SU-DHL-6 (cell line): ENCODE measurements at regions not wholly inside any gene's neighbourhood (a gene's known extent, or its start where the extent isn't known, plus 50 kb on each side); places are given as distances from the start of the nearest gene placed in this dataset.

Experiments
- H2AFZ ChIP-seq: fragments of 200-600 bp; sonication (generic); 2 replicates; pipeline ENCODE4 v1.6.1; 2014; ENCODE audit warnings: low read depth, mild to moderate bottlenecking, moderate library complexity, mixed read lengths, antibody characterized with exemption, low read length; ENCODE audit not compliant: severe bottlenecking
- H3F3A ChIP-seq: fragments of 200-600 bp; shearing (Covaris generic); 2 replicates; pipeline ENCODE4 v1.6.0; 2016; ENCODE audit warnings: antibody characterized with exemption, mild to moderate bottlenecking; ENCODE audit not compliant: insufficient read depth
- H3K27ac ChIP-seq: fragments of 200-600 bp; sonication (generic); 2 replicates; pipeline ENCODE4 v1.5.1; 2016; ENCODE audit warnings: low read depth, mild to moderate bottlenecking, low read length, moderate library complexity, mixed read lengths
- H3K27me3 ChIP-seq: fragments of 200-600 bp; sonication (generic), shearing (Covaris generic); 2 replicates; pipeline ENCODE4 v1.6.0; 2014; ENCODE audit warnings: mild to moderate bottlenecking, low read length
- H3K36me3 ChIP-seq: fragments of 200-600 bp; sonication (generic); 2 replicates; pipeline ENCODE4 v1.6.1; 2014; ENCODE audit warnings: mild to moderate bottlenecking, low read length, mixed read lengths
- H3K4me2 ChIP-seq: fragments of 300-600, 200-600 bp; shearing (Covaris generic), sonication (generic); 2 replicates; pipeline ENCODE4 v1.6.0; 2014; ENCODE audit warnings: low read length, low read depth, mild to moderate bottlenecking; ENCODE audit not compliant: poor library complexity, severe bottlenecking
- H3K4me3 ChIP-seq: fragments of 200-600 bp; sonication (generic); 2 replicates; pipeline ENCODE4 v1.5.1; 2014; ENCODE audit warnings: antibody characterized with exemption, low read length, mild to moderate bottlenecking, mixed read lengths; ENCODE audit not compliant: insufficient read depth, poor library complexity, severe bottlenecking
- H3K79me2 ChIP-seq: fragments of 200-600 bp; sonication (generic); 2 replicates; pipeline ENCODE4 v1.6.1; 2014; ENCODE audit warnings: mild to moderate bottlenecking, low read length, moderate library complexity; ENCODE audit not compliant: insufficient read depth
- H3K9ac ChIP-seq: fragments of 200-600 bp; sonication (generic); 2 replicates; pipeline ENCODE4 v1.7.0; 2014; ENCODE audit warnings: mild to moderate bottlenecking, low read length
- H3K9me2 ChIP-seq: fragments of 200-600 bp; sonication (generic); replicated peaks from 2 replicates; pipeline ENCODE4 v1.6.1; 2014; ENCODE audit warnings: low read length; ENCODE audit not compliant: insufficient read depth
- H3K9me3 ChIP-seq: fragments of 200-600 bp; sonication (generic); 2 replicates; pipeline ENCODE4 v1.6.1; 2014; ENCODE audit warnings: low read length, mixed read lengths; ENCODE audit not compliant: insufficient read depth
- H4K20me1 ChIP-seq: fragments of 200-600 bp; sonication (generic); 2 replicates; pipeline ENCODE4 v1.6.1; 2014; ENCODE audit warnings: low read depth, mild to moderate bottlenecking, antibody characterized with exemption, low read length, moderate library complexity, mixed read lengths
- CTCF ChIP-seq: fragments of 200-600 bp; sonication (generic); IDR thresholded peaks from one replicate; pipeline ENCODE4 v1.5.1; 2017; ENCODE audit warnings: antibody characterized with exemption, mild to moderate bottlenecking, low read length, moderate library complexity; ENCODE audit not compliant: insufficient read depth, poor library complexity, severe bottlenecking
- EZH2phosphoT487 ChIP-seq: fragments of 200-600 bp; sonication (generic), shearing (Covaris generic); conservative IDR thresholded peaks from 2 replicates; pipeline ENCODE4 v1.6.1; 2018; ENCODE audit warnings: mild to moderate bottlenecking, antibody characterized with exemption, low read length, moderate library complexity, mixed read lengths

- H3K79me2 ChIP-seq: no peaks in the 10 kb centered on the region
- H3F3A ChIP-seq: no peaks in the 10 kb centered on the region
- H3K4me2 ChIP-seq: no peak overlapping the region
- TF ChIP-seq EZH2phosphoT487 (no peak), CTCF (no peak)
- H3K27me3 ChIP-seq: no peaks in the 10 kb centered on the region
- no peak overlapping the region for H2AFZ ChIP-seq
- H3K27ac ChIP-seq: no peak overlapping the region
- H3K9me2 ChIP-seq: no peaks in the 10 kb centered on the region
- no peaks in the 10 kb centered on the region for H3K36me3 ChIP-seq
- H3K9me3 ChIP-seq: no peaks in the 10 kb centered on the region
- H3K4me3 ChIP-seq: no peak overlapping the region
- no peaks in the 10 kb centered on the region for H4K20me1 ChIP-seq
- H3K9ac ChIP-seq: no peak overlapping the region
These were observed 126.0 kb upstream of the ACVR2A start for GRCh38 chr2:147718831-147719230.

- no peaks in the 10 kb centered on the region for H3F3A ChIP-seq
- H2AFZ ChIP-seq: no peak overlapping the region
- H3K27ac ChIP-seq: no peak overlapping the region
- H3K9me2 ChIP-seq: no peaks in the 10 kb centered on the region
- H3K4me3 ChIP-seq: no peak overlapping the region
- H3K9ac ChIP-seq: no peak overlapping the region
- TF ChIP-seq EZH2phosphoT487 (no peak), CTCF (no peak)
- H4K20me1 ChIP-seq: no peaks in the 10 kb centered on the region
- H3K36me3 ChIP-seq: no peaks in the 10 kb centered on the region
- no peaks in the 10 kb centered on the region for H3K9me3 ChIP-seq
- no peaks in the 10 kb centered on the region for H3K79me2 ChIP-seq
- H3K4me2 ChIP-seq: no peak overlapping the region
- no peaks in the 10 kb centered on the region for H3K27me3 ChIP-seq
These were observed 127.9 kb upstream of the ACVR2A start for GRCh38 chr2:147716906-147717305.

GRCh38 chr2:147715807-147716206 lies 129.0 kb upstream of the ACVR2A start:
- Histone ChIP-seq H3F3A (no peaks in the 10 kb centered on the region), H3K9me2 (no peaks in the 10 kb centered on the region), H3K36me3 (no peaks in the 10 kb centered on the region), H3K4me2 (no peak overlapping the region), H3K9ac (no peak overlapping the region), H3K79me2 (no peaks in the 10 kb centered on the region), H3K27ac (no peak overlapping the region), H3K27me3 (no peaks in the 10 kb centered on the region), H4K20me1 (no peaks in the 10 kb centered on the region), H2AFZ (no peak overlapping the region), H3K4me3 (no peak overlapping the region), H3K9me3 (no peaks in the 10 kb centered on the region)
- TF ChIP-seq EZH2phosphoT487: no peak
- TF ChIP-seq CTCF: no peak
